ENCODE measurements at regions not wholly inside any gene's neighbourhood (a gene's known extent, or its start where the extent isn't known, plus 50 kb on each side); places are given as distances from the start of the nearest gene placed in this dataset.

DNA sequence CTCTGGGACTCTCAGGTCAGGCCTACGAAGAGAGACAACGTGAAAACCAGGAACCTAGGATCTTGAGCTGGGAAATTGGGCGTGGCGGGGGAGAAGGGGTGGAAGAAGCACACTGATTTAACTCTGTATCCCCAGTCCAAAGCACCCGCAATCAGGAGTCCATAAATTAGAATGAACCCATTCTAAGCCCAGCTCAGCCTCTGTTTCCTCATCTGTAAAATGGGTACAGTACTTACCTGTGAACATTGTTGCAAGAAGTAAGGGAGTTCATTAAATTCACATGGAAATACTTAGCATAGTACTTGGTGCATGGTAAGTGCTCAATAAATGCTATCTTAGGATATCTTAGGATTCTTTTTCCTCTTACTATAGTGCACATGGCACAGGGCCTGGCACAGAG, 326.7 kb downstream of the BCOR start:
- Histone ChIP-seq H3K4me1 (ENCODE audit: control insufficient read depth in 1 of 2, insufficient read depth in 2 of 2, low read length in 2 of 2) (no peaks in the 10 kb centered on the region), H3K9me2 (ENCODE audit: insufficient read depth) (no peaks in the 10 kb centered on the region), H3K27ac (ENCODE audit: low read depth, low read length) (no peak overlapping the region), H3K9me3 (ENCODE audit: control insufficient read depth in 1 of 2, insufficient read depth in 1 of 2, low read depth in 1 of 2, low read length in 2 of 2) (no peaks in the 10 kb centered on the region), H3K4me3 (replicated peaks in 1 of 2; ENCODE audit: low read depth in 1 of 2, low read length in 2 of 2) (no peak overlapping the region), H3K36me3 (ENCODE audit: control insufficient read depth in 1 of 2, insufficient read depth in 2 of 2, low read length in 2 of 2) (no peaks in the 10 kb centered on the region), H2AFZ (ENCODE audit: low read depth, low read length, poor library complexity, severe bottlenecking) (no peak overlapping the region), H3K27me3 (ENCODE audit: insufficient read depth, low read length) (no peaks in the 10 kb centered on the region), H4K20me1 (ENCODE audit: insufficient read depth) (no peaks in the 10 kb centered on the region), H3K79me2 (ENCODE audit: insufficient read depth, low read length) (no peaks in the 10 kb centered on the region), H3K9ac (ENCODE audit: low read length) (no peak overlapping the region), H3K4me2 (ENCODE audit: low read length) (no peak overlapping the region)
- intact Hi-C loops (cut with micrococcal nuclease), result no loop called here
- ChIA-PET CTCF (no interaction called here), POLR2A (no interaction called here), RAD21 (ENCODE audit: low non-redundant PET in 1 of 2, low total read pairs in 2 of 2, uncharacterized antibody in 2 of 2, unreplicated experiment in 2 of 2) (no interaction called here)
- no TSS peak for BruUV-seq (replicated peaks)
- ATAC-seq, result no peak
- no peak for DNase-seq (ENCODE audit: low read depth, low spot score)
- TF ChIP-seq RAD21 (IDR thresholded peaks at IDR 0.05; ENCODE audit: low read depth), result no peak
- TF ChIP-seq SRF (IDR thresholded peaks at IDR 0.05; ENCODE audit: low read depth), result no peak
- TF ChIP-seq ELF1 (IDR thresholded peaks at IDR 0.05; ENCODE audit: borderline replicate concordance, low read depth), result no peak
- no peak for TF ChIP-seq ZNF274 (IDR thresholded peaks at IDR 0.05; ENCODE audit: low read depth, low read length)
- no peak for TF ChIP-seq JUND (IDR thresholded peaks at IDR 0.05)
- no peak for TF ChIP-seq CBX3 (IDR thresholded peaks at IDR 0.05; ENCODE audit: low read depth)
- TF ChIP-seq ZFX (IDR thresholded peaks at IDR 0.05), result no peak
- TF ChIP-seq EGR1 (IDR thresholded peaks at IDR 0.05; ENCODE audit: low read depth), result no peak

DNA sequence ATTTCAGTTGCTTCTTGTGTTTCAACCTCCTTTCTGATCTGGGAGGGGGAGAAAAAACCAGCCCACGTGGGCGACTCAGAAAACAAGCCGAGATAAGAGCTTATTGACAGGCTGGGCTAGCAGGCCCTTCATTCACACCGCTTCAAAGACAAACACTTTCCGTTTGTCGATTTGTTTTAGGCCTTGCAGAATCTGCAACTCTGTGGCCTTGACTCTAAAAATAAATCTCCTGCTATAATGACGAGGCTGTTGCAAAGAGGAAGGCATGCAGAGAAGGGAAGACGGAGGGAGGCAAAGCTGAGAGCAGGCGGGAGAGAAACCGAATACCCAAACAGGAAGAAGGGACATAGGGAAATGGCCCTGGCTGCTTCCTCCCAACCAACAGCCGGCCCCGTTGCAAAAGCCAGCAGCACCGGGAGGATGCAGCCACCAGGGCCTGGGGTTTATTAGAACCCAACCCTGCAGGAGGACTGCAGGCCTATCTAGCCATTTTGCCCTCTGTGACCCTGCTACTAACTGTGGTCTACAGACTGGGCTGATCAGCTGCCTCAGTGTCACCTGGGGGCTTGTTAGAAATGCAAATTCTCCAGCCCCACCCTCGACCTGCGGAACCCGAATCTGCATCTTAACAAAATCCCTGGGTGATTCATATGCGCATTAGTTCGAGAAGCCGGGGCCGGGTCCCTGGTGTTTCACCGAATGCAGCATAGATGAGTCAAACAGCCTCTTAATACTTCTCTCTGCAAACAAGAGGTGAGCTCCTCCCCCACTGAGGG, 325.5 kb downstream of the BCOR start:
- POLR2A ChIA-PET, result no interaction called here
- H3K79me2 ChIP-seq (ENCODE audit: insufficient read depth, low read length), result no peaks in the 10 kb centered on the region
- intact Hi-C loops (cut with micrococcal nuclease), result no loop called here
- no peaks in the 10 kb centered on the region for H3K4me1 ChIP-seq (ENCODE audit: control insufficient read depth in 1 of 2, insufficient read depth in 2 of 2, low read length in 2 of 2)
- RAD21 ChIA-PET (ENCODE audit: low non-redundant PET in 1 of 2, low total read pairs in 2 of 2, uncharacterized antibody in 2 of 2, unreplicated experiment in 2 of 2), result no interaction called here
- BruUV-seq (replicated peaks), result no TSS peak
- no peaks in the 10 kb centered on the region for H3K9me3 ChIP-seq (ENCODE audit: control insufficient read depth in 1 of 2, insufficient read depth in 1 of 2, low read depth in 1 of 2, low read length in 2 of 2)
- H3K4me3 ChIP-seq (replicated peaks in 1 of 2; ENCODE audit: low read depth in 1 of 2, low read length in 2 of 2), result no peak overlapping the region
- no peaks in the 10 kb centered on the region for H3K9me2 ChIP-seq (ENCODE audit: insufficient read depth)
- H2AFZ ChIP-seq (ENCODE audit: low read depth, low read length, poor library complexity, severe bottlenecking), result no peak overlapping the region
- DNase-seq (ENCODE audit: low read depth, low spot score), result no peak
- no peaks in the 10 kb centered on the region for H4K20me1 ChIP-seq (ENCODE audit: insufficient read depth)
- no peak for ATAC-seq
- no peaks in the 10 kb centered on the region for H3K27me3 ChIP-seq (ENCODE audit: insufficient read depth, low read length)
- H3K4me2 ChIP-seq (ENCODE audit: low read length), result no peak overlapping the region
- no peak overlapping the region for H3K27ac ChIP-seq (ENCODE audit: low read depth, low read length)
- no peaks in the 10 kb centered on the region for H3K36me3 ChIP-seq (ENCODE audit: control insufficient read depth in 1 of 2, insufficient read depth in 2 of 2, low read length in 2 of 2)
- H3K9ac ChIP-seq (ENCODE audit: low read length), result no peak overlapping the region
- CTCF ChIA-PET, result no interaction called here
- TF ChIP-seq, protein P1, sequence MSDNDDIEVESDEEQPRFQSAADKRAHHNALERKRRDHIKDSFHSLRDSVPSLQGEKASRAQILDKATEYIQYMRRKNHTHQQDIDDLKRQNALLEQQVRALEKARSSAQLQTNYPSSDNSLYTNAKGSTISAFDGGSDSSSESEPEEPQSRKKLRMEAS (IDR thresholded peaks at IDR 0.05), result no peak
- TF ChIP-seq FOSL1 (IDR thresholded peaks at IDR 0.05; ENCODE audit: low read depth) (no peak), ZNF274 (IDR thresholded peaks at IDR 0.05; ENCODE audit: low read depth, low read length) (no peak), EZH2 (IDR thresholded peaks at IDR 0.05) (no peak), RAD21 (IDR thresholded peaks at IDR 0.05; ENCODE audit: low read depth) (no peak), POLR2AphosphoS5 (IDR thresholded peaks at IDR 0.05; ENCODE audit: low read depth, low read length) (no peak), POLR2A (IDR thresholded peaks at IDR 0.05; ENCODE audit: borderline replicate concordance, extremely low read depth, insufficient read depth, insufficient read length) (no peak), YY1 (IDR thresholded peaks at IDR 0.05; ENCODE audit: extremely low read depth, insufficient replicate concordance, low read depth, low read length) (no peak), SRF (IDR thresholded peaks at IDR 0.05; ENCODE audit: low read depth) (no peak), ELF1 (IDR thresholded peaks at IDR 0.05; ENCODE audit: borderline replicate concordance, low read depth) (no peak)
- TF ChIP-seq, protein P2, sequence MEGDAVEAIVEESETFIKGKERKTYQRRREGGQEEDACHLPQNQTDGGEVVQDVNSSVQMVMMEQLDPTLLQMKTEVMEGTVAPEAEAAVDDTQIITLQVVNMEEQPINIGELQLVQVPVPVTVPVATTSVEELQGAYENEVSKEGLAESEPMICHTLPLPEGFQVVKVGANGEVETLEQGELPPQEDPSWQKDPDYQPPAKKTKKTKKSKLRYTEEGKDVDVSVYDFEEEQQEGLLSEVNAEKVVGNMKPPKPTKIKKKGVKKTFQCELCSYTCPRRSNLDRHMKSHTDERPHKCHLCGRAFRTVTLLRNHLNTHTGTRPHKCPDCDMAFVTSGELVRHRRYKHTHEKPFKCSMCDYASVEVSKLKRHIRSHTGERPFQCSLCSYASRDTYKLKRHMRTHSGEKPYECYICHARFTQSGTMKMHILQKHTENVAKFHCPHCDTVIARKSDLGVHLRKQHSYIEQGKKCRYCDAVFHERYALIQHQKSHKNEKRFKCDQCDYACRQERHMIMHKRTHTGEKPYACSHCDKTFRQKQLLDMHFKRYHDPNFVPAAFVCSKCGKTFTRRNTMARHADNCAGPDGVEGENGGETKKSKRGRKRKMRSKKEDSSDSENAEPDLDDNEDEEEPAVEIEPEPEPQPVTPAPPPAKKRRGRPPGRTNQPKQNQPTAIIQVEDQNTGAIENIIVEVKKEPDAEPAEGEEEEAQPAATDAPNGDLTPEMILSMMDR (IDR thresholded peaks at IDR 0.05 in 2 of 3, conservative IDR thresholded peaks at IDR 0.05 in 1 of 3; ENCODE audit: borderline replicate concordance in 1 of 3, insufficient read depth in 1 of 3, low read depth in 2 of 3, low read length in 2 of 3), result no peak
- TF ChIP-seq, protein P3, sequence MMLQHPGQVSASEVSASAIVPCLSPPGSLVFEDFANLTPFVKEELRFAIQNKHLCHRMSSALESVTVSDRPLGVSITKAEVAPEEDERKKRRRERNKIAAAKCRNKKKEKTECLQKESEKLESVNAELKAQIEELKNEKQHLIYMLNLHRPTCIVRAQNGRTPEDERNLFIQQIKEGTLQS (IDR thresholded peaks at IDR 0.05), result no peak
- TF ChIP-seq, protein P4, sequence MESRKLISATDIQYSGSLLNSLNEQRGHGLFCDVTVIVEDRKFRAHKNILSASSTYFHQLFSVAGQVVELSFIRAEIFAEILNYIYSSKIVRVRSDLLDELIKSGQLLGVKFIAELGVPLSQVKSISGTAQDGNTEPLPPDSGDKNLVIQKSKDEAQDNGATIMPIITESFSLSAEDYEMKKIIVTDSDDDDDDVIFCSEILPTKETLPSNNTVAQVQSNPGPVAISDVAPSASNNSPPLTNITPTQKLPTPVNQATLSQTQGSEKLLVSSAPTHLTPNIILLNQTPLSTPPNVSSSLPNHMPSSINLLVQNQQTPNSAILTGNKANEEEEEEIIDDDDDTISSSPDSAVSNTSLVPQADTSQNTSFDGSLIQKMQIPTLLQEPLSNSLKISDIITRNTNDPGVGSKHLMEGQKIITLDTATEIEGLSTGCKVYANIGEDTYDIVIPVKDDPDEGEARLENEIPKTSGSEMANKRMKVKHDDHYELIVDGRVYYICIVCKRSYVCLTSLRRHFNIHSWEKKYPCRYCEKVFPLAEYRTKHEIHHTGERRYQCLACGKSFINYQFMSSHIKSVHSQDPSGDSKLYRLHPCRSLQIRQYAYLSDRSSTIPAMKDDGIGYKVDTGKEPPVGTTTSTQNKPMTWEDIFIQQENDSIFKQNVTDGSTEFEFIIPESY (IDR thresholded peaks at IDR 0.05; ENCODE audit: extremely low read depth, insufficient replicate concordance, low read length), result no peak

Data from HCT116 (cell line).